HG03378 (cell line): ENCODE measurements at regions not wholly inside any gene's neighbourhood (a gene's known extent, or its start where the extent isn't known, plus 50 kb on each side); places are given as distances from the start of the nearest gene placed in this dataset.
A peak's percentile ranks its signal among the peaks of the same experiment; 100 is the strongest.

Experiments
- ATAC-seq: cut with Tn5 transposase; IDR thresholded peaks from one replicate; pipeline ENCODE4 v1.9.1; 2021; ENCODE audit warnings: mild to moderate bottlenecking, moderate library complexity; ENCODE audit not compliant: unreplicated experiment

GRCh38 chr6:12504325-12504966, 212.1 kb upstream of the PHACTR1 start:
- ATAC-seq: peak; percentile 47

GRCh38 chr6:12505486-12505885, 211.1 kb upstream of the PHACTR1 start:
- no peak for ATAC-seq

- no peak for ATAC-seq
Measured at GRCh38 chr6:12506159-12506558, 210.4 kb upstream of the PHACTR1 start.

- no peak for ATAC-seq
Measured at GRCh38 chr6:12507636-12508035, 208.9 kb upstream of the PHACTR1 start.

- ATAC-seq: no peak
Measured at GRCh38 chr6:12508553-12508952, 208.0 kb upstream of the PHACTR1 start.

GRCh38 chr6:12509060-12509459, 207.5 kb upstream of the PHACTR1 start:
- ATAC-seq: no peak

GRCh38 chr6:12516070-12516469, 200.5 kb upstream of the PHACTR1 start:
- no peak for ATAC-seq

- no peak for ATAC-seq
Measured at GRCh38 chr6:12522347-12522746, 194.2 kb upstream of the PHACTR1 start.

- ATAC-seq: no peak
Measured at GRCh38 chr6:12523726-12524125, 192.8 kb upstream of the PHACTR1 start.

- ATAC-seq: no peak
Measured at GRCh38 chr6:12525276-12525675, 191.3 kb upstream of the PHACTR1 start.

GRCh38 chr6:12527339-12527738, 189.2 kb upstream of the PHACTR1 start:
- ATAC-seq: no peak

GRCh38 chr6:12528136-12528535, 188.4 kb upstream of the PHACTR1 start:
- no peak for ATAC-seq

- no peak for ATAC-seq
Measured at GRCh38 chr6:12528581-12529363, 187.8 kb upstream of the PHACTR1 start.

- no peak for ATAC-seq
Measured at GRCh38 chr6:12529364-12530019, 187.1 kb upstream of the PHACTR1 start.

- ATAC-seq: no peak
Measured at GRCh38 chr6:12530345-12530744, 186.2 kb upstream of the PHACTR1 start.

GRCh38 chr6:12533586-12533985, 183.0 kb upstream of the PHACTR1 start:
- ATAC-seq: no peak

GRCh38 chr6:12534069-12534853, 182.3 kb upstream of the PHACTR1 start:
- no peak for ATAC-seq

- no peak for ATAC-seq
Measured at GRCh38 chr6:12535586-12536314, 180.8 kb upstream of the PHACTR1 start.

- no peak for ATAC-seq
Measured at GRCh38 chr6:12536416-12536815, 180.2 kb upstream of the PHACTR1 start.

- no peak for ATAC-seq
Measured at GRCh38 chr6:12537389-12537788, 179.2 kb upstream of the PHACTR1 start.
